ENCODE measurements at regions not wholly inside any gene's neighbourhood (a gene's known extent, or its start where the extent isn't known, plus 50 kb on each side); places are given as distances from the start of the nearest gene placed in this dataset.
A peak's percentile ranks its signal among the peaks of the same experiment; 100 is the strongest.

DNA sequence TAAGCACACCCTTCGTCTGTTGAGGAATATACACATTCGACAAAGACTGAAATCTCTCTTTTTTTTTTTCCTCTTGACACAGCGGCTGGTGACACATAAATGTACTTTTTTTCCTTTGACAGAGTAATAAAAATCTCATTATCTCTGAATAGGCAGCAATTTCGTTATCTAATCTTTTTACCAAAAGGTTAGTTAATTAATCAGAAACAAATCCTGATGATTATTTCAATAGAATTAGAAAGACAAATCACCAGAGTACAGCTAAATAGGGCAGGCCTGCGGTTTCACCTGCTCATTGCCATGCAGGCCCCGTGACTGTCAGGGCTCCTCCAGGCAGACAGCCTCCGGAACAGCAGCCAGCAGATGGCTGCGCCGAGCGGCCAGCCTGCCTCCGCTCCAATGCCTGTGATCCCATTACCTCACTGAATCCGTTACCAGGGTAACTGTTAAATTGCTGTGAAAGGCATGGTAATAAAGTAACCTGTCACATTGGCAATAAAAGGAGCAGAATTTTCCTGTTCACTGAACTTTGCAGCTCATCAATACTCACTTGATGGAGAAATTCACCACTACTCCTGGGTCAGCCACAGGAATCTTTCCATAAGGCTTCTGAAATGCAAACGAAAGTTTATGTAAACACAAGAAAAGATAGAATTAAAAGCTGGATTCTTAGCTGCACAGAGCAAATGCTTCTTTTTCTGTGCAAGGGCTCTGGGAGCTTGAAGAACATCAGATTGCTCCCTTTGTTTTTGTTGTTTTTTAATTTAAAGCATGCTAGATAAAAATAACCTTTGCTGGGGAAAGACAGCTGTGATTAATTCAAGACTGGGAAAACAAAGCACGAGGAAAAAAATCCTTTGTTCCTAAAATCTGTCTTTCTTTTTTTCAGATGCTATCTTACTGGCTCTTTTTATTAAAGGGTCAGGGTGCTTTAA lies 666.4 kb upstream of the ZNF608 start:
- peak; percentile 58 for TF ChIP-seq CTCF (IDR thresholded peaks at IDR 0.05; ENCODE audit: insufficient read depth, low read length, poor library complexity, severe bottlenecking)
- DNase-seq (ENCODE audit: low read depth): peak; percentile 95
- Histone ChIP-seq H3K36me3 (ENCODE audit: control insufficient read depth, insufficient read depth, low read length) (no peaks in the 10 kb centered on the region), H3K27me3 (ENCODE audit: control insufficient read depth, insufficient read depth, low read length) (no peaks in the 10 kb centered on the region), H3K4me3 (ENCODE audit: low read depth, low read length) (no peak overlapping the region)

GRCh38 chr5:125413496-125414274 lies 667.2 kb upstream of the ZNF608 start:
- Histone ChIP-seq H3K36me3 (ENCODE audit: control insufficient read depth, insufficient read depth, low read length) (no peaks in the 10 kb centered on the region), H3K4me3 (ENCODE audit: low read depth, low read length) (no peak overlapping the region), H3K27me3 (ENCODE audit: control insufficient read depth, insufficient read depth, low read length) (no peaks in the 10 kb centered on the region)
- no peak for TF ChIP-seq CTCF (IDR thresholded peaks at IDR 0.05; ENCODE audit: insufficient read depth, low read length, poor library complexity, severe bottlenecking)
- no peak for DNase-seq (ENCODE audit: low read depth)

DNA sequence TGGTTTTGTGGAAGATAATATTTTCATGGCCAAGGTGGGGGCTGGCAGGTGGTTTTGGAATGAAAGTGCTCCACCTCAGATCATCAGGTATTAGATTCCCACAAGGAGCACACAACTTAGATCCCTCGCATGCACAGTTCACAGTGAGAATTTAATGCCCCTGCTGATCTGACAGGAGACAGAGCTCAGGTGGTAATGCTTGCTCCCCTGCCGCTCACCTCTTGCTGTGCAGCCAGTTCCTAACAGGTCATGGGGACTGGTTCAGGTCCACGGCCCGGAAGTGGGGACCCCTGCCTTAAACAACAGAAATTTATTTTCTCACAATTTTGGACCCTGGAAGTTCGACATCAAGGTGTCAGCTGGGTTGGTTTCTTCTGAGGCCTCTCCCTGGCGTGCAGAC lies 668.7 kb upstream of the ZNF608 start:
- no peak for TF ChIP-seq CTCF (IDR thresholded peaks at IDR 0.05; ENCODE audit: insufficient read depth, low read length, poor library complexity, severe bottlenecking)
- DNase-seq (ENCODE audit: low read depth): no peak
- Histone ChIP-seq H3K36me3 (ENCODE audit: control insufficient read depth, insufficient read depth, low read length) (no peaks in the 10 kb centered on the region), H3K4me3 (ENCODE audit: low read depth, low read length) (no peak overlapping the region), H3K27me3 (ENCODE audit: control insufficient read depth, insufficient read depth, low read length) (no peaks in the 10 kb centered on the region)

DNA sequence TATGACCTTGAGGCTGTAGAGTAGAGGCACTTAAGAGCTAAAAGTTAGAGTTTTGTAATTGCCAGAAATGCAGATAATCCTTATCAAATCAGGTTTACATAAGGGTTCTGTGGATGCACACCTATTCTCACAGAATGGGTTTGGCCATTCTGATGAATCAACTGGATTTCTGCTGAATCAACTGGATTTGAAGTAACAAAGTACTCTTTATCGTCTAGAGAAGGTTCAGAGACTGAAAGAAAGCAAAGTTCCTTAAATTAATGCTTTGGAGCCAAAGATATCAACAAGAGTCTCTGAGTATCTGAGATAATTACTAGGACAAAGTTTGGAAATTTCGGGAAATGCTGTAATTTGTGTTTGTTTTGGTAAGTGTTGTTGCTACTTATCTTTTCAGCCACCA lies 669.6 kb upstream of the ZNF608 start:
- H3K36me3 ChIP-seq (ENCODE audit: control insufficient read depth, insufficient read depth, low read length): no peaks in the 10 kb centered on the region
- no peak for DNase-seq (ENCODE audit: low read depth)
- H3K4me3 ChIP-seq (ENCODE audit: low read depth, low read length): no peak overlapping the region
- H3K27me3 ChIP-seq (ENCODE audit: control insufficient read depth, insufficient read depth, low read length): no peaks in the 10 kb centered on the region
- TF ChIP-seq CTCF (IDR thresholded peaks at IDR 0.05; ENCODE audit: insufficient read depth, low read length, poor library complexity, severe bottlenecking): no peak

GRCh38 chr5:125421006-125421405 lies 674.6 kb upstream of the ZNF608 start:
- Histone ChIP-seq H3K27me3 (ENCODE audit: control insufficient read depth, insufficient read depth, low read length) (no peaks in the 10 kb centered on the region), H3K36me3 (ENCODE audit: control insufficient read depth, insufficient read depth, low read length) (no peaks in the 10 kb centered on the region), H3K4me3 (ENCODE audit: low read depth, low read length) (no peak overlapping the region)
- DNase-seq (ENCODE audit: low read depth): no peak
- TF ChIP-seq CTCF (IDR thresholded peaks at IDR 0.05; ENCODE audit: insufficient read depth, low read length, poor library complexity, severe bottlenecking): no peak

Data from kidney epithelial cell (primary cell).